Right renal pelvis (tissue), 4 donors: ENCODE measurements at regions not wholly inside any gene's neighbourhood (a gene's known extent, or its start where the extent isn't known, plus 50 kb on each side); places are given as distances from the start of the nearest gene placed in this dataset.

Source experiments
- DNase-seq, 4 donors: peaks; one replicate each; pipeline ENCODE4 v3.0.0-alpha.2; 2013; ENCODE audit warnings: low read depth in 4 of 4, low spot score in 3 of 4, missing footprints in 1 of 4

- no peak for DNase-seq
Measured at GRCh38 chrX:16440446-16440845, 209.5 kb upstream of the S100G start.

DNA sequence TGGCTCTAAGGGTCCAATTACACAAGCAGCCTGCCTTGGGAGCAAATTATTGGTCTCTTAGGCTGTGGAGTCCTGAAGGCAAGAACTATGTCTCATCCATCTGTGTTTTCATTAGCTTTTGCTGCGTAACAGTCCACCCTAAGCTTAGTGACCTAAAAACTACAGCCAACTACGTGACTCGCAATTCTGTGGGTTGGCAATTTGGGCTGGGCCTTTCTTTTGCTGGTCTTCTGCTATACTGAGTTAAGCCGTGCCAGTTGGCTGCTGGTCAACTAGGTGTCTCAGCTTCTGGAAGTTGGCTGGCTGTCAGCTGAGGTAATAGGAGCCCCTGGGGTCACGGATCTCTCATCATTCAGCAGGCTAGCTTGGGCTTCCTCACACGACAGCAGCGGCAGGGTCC is 205.6 kb upstream of the S100G start:
- DNase-seq: no peak

DNA sequence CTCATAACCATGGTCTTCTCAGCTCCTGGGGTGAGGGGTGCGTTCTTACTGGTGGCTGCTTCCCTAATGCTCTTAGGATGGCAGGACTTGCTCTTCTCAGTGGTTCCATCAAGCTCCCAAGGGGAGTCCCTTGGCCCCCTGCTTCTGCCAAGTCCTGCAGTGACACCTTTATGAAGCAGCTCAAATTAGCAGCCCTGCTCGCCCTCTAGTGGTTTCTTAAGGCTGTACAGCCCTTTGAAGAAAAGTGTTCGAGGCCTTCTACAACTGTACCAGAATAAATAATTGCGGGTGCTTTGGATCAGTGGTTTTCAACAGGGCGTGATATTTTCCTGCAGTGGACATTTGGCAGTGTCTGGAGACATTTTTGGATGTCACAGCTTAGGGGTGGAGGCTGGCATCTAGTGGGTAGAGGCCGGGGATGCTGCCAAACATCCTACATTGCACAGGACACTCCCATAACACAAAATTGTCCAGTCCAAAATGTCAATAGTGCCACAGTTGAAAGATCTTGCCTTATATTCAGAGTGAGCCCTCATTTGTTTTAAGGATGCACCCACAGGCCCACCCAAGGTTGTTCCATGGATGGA is 204.7 kb upstream of the S100G start:
- DNase-seq: peak in 2 of 4 donors; percentile 1 to 9

DNA sequence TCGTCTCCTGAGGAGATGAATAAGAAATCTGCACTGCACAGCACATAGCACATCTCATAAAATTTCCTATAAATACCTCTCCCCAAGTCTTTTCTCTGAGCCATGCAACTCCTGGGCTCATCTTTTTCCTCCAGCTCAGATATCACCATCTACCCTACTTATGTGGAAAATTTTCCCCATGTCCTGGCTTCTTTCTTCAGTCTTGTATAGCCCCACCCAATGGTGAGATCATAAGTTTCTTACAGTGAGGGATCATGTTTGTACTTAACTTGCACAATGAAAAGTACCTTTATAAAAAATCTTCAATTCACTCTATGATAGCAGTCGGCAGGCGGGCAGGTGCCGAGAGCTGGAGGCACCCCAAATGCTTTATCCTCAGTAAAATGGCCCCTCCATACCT is 198.6 kb upstream of the S100G start:
- DNase-seq: no peak

GRCh38 chrX:16454926-16455325 is 195.0 kb upstream of the S100G start:
- no peak for DNase-seq

DNA sequence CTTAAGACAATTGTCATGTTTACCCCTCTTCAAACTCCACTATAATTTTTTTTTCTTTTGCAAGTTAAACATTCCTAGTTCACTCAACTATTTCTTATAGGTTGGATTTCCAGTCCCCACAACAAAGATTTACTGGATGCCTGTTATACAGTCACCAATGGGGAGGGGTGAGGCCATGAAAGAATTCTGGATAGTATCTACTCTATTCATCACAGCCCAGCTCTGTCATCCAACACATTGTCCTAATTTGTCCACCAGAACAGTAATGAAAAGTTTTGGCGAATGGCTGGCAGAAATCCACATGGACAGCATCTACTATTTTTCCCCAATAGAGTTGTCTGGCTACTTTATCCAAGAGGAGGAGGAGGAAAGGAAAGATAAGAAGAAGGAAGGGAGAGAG is 192.7 kb upstream of the S100G start:
- no peak for DNase-seq

DNA sequence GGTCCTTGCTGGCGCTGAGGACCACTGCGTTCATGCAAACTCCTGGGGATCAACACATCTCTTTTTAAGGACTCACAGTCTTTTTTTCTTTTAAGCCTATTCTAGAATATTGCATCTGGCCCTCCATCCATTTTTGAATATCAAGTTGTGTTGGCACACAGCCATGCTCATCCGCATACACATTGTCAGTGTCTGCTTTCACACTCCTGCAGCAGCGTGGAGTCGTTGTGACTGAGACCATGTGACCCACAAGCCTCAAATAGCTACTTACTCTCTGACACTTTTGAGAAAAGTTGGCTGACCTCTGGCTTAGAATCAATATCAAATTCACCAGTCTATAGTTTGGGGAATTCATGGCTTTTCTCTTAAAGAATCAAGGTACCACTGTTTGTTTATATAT is 191.8 kb upstream of the S100G start:
- no peak for DNase-seq

- DNase-seq: no peak
Measured at GRCh38 chrX:16459008-16459407, 190.9 kb upstream of the S100G start.

GRCh38 chrX:16461968-16462367 is 188.0 kb upstream of the S100G start:
- DNase-seq: no peak

DNA sequence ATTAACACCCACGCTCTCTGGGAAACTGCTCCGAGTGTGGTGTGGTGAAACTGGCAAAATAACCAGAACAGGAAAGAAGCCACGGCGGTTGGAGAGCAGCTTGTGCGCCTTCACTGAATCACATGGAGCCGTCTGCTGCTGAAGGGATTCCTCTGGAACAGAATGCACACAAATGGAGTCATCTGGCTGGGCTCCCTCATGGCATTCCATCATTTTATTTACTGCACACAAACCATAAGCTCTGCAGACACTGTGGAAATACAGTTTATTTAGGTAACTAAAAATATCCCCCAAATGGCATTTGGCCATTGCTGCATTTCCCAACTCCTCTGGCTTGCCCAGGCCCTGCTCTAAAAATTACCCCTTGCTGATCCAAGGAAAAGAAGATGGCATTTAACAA is 187.0 kb upstream of the S100G start:
- peak in 2 of 4 donors; percentile 2 to 10 for DNase-seq

DNA sequence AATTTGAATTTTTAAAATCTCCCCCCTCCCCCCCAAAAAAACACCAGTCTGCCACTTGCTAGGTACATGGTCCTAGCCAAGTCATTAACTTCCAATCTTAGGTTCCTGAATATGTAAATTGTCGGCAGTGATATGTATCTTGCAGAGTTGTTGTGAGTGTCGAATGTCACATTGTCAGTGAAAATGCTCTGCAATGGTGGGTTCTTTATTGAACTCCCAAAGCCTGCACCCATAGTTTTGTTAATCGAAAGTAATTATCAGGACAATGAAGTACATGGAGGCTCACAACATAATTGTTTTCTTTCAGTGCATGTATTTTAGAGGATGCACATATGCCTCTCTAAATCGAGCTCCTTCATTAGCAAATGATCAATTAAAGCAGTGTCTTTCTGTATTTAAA is 185.6 kb upstream of the S100G start:
- no peak for DNase-seq

GRCh38 chrX:16465081-16465876 is 184.7 kb upstream of the S100G start:
- DNase-seq: no peak

- DNase-seq: no peak
Measured at GRCh38 chrX:16466640-16467432, 183.1 kb upstream of the S100G start.

DNA sequence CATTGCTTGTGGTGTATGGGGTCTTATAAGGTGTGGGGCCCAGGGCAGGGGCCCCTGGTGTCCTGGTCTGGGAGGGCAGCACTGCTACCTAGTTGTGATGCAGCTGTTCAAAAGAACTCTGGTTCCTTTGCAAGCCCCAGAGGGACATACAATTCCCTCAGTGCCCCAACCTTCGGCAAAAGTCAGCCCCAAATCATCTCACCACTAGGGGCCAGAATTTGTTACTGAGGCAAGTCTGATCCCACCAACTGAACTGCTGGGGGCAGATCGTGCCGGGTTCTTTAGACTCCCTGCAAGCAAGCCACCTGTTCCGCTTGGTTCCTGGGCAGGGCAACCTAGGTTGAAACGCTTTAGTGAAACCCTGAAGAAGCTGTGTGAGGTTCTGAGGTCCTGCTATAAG is 180.1 kb upstream of the S100G start:
- DNase-seq: no peak

GRCh38 chrX:16472345-16472744 is 177.6 kb upstream of the S100G start:
- DNase-seq: no peak

DNA sequence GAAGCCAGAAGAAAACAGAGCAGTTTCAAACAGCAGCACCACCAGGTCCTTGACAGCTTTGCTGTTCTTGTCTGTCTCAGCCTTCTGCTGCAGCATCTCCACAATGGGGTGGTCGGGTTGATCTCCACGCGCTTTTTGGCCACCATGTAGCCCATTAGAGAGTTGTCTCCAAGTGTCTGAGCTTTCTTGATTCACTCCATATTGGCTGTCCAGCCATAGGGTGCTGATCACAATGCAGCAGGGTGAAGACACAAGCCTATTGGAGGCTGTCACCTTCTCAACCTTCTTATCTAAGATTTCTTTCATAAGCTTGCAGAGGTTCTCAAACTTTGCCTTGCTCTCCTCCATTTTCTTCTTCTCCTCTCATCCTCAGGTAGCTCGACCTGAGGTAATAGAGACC is 175.4 kb upstream of the S100G start:
- DNase-seq: no peak

DNA sequence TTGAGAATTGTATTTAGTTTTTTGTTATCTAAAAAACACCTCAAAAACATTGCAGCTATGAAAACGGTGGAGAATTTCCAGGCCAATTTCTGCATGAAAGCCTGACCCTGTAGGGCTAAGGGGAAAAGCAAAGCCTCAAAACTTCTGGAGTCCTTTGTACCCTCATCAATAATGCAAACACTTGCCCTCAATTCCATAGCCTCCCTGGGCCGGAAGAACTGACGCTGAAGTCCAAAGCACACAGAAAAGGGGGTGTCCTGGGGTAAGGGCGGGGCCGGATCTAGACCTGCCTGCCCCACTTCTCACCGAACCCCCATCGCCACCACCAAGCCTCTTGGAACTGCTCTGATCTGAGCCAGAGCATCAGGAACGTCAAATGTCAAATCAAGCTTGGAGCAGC is 173.9 kb upstream of the S100G start:
- no peak for DNase-seq

GRCh38 chrX:16476692-16477091 is 173.3 kb upstream of the S100G start:
- no peak for DNase-seq

GRCh38 chrX:16479206-16479869 is 170.6 kb upstream of the S100G start:
- DNase-seq: no peak

DNA sequence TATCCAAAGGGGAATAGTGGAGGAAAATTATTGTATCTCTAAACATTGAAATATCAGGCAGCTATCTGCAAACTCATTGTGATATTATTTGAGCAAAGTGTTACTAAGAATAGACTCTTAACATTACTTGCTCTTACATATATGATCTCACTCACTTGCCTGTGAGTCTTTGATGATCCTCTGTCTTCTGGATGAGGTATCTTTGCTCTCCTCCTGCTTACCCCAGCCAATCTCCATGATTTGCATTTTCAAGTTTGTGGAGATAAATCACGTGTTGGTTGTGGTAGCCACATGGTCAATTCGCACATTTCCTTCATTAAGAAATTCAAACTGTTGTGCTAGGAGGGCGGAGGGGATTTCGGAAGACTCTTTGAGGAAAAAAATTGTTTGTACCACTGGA is 169.9 kb upstream of the S100G start:
- DNase-seq: no peak

DNA sequence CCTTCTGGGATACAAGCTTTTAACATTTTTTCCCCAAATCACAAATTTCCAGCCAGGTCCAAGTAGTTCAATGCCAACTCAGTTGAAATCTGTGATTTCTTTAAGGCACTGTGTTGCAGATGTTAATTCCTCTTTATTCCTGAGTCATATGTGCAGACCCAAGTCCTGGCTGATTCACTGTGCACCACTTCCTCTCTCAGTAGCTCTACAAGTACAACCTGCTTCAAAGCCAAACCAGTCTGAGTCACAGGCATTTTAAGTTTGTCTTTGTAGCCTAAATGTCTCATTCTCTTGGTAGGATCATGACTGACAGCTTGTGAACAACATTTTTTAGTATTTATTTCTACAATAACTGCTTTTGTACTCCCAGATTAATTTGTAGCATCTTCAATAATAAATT is 165.6 kb upstream of the S100G start:
- DNase-seq: no peak
